ENCODE measurements at regions not wholly inside any gene's neighbourhood (a gene's known extent, or its start where the extent isn't known, plus 50 kb on each side); places are given as distances from the start of the nearest gene placed in this dataset.

DNA sequence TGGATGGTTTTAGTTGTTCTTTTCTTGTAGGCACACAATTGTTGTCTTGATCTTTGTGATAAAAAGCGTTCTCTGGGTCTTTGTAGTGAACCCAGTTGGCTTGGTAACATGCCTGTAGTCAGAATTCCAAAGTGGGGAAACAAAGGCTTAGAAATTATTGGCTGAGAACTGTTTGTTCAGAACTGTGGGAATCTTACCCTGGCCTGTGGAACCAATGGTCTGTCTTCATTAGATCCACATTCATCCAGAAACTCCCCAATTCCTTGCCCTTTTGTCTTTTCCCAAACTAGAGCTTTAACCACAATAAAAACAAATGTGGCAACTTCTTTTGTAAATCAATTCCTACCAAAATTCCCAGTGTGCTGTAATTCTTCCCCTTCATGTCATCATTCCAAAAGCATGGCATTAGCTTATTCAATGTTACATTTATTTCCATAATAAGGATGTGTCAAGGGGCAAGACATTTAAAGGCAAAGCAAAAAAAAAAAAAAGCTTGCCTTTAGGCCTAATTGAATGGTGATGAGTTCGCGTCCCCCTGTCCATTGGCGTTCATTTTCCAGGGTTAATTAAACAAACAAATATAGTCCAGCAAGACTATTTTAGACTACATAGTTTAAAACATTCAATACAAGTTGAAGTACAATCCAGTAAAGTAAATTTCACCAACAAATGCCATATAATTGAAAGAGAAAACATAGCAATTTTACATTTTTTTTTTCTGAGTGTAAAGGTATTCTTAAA is 249.8 kb upstream of the ZNF608 start:
- no peak for DNase-seq
- H3K9me3 Mint-ChIP-seq = no peaks in the 10 kb centered on the region
- no peak overlapping the region for H3K4me3 Mint-ChIP-seq
- TF ChIP-seq, protein P1, sequence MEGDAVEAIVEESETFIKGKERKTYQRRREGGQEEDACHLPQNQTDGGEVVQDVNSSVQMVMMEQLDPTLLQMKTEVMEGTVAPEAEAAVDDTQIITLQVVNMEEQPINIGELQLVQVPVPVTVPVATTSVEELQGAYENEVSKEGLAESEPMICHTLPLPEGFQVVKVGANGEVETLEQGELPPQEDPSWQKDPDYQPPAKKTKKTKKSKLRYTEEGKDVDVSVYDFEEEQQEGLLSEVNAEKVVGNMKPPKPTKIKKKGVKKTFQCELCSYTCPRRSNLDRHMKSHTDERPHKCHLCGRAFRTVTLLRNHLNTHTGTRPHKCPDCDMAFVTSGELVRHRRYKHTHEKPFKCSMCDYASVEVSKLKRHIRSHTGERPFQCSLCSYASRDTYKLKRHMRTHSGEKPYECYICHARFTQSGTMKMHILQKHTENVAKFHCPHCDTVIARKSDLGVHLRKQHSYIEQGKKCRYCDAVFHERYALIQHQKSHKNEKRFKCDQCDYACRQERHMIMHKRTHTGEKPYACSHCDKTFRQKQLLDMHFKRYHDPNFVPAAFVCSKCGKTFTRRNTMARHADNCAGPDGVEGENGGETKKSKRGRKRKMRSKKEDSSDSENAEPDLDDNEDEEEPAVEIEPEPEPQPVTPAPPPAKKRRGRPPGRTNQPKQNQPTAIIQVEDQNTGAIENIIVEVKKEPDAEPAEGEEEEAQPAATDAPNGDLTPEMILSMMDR (IDR thresholded peaks at IDR 0.05) = no peak
- H3K27ac Mint-ChIP-seq = no peak overlapping the region
- H3K4me1 Mint-ChIP-seq (ENCODE audit: low read depth) = peaks cover 7% of the 10 kb centered on the region; the same call in 1 of the 2 replicates
- no peaks in the 10 kb centered on the region; the same call in 1 of the 2 replicates for H3K27me3 Mint-ChIP-seq (ENCODE audit: insufficient read depth)
- no peaks in the 10 kb centered on the region for H3K36me3 Mint-ChIP-seq (ENCODE audit: low read depth)

DNA sequence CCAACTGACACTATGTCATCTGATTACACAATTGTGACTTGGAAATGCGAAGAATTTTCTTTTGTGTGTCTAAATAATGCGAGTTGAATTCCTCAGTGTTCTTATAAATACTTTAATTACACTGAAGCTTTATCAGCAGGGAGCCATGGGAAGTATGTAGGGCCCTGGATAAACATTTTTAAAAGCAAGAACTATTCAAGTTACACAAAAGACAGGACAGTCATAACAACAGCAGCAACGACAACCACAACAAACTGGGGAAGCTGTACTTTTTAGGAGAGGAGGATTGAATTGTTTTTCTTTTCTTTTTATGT is 250.3 kb upstream of the ZNF608 start:
- TF ChIP-seq, protein P1 (IDR thresholded peaks at IDR 0.05) = no peak
- H3K36me3 Mint-ChIP-seq (ENCODE audit: low read depth) = no peaks in the 10 kb centered on the region
- peaks cover 7% of the 10 kb centered on the region; the same call in 1 of the 2 replicates for H3K4me1 Mint-ChIP-seq (ENCODE audit: low read depth)
- no peak overlapping the region for H3K4me3 Mint-ChIP-seq
- H3K9me3 Mint-ChIP-seq = no peaks in the 10 kb centered on the region
- no peak overlapping the region for H3K27ac Mint-ChIP-seq
- no peak for DNase-seq
- no peaks in the 10 kb centered on the region; the same call in 1 of the 2 replicates for H3K27me3 Mint-ChIP-seq (ENCODE audit: insufficient read depth)

DNA sequence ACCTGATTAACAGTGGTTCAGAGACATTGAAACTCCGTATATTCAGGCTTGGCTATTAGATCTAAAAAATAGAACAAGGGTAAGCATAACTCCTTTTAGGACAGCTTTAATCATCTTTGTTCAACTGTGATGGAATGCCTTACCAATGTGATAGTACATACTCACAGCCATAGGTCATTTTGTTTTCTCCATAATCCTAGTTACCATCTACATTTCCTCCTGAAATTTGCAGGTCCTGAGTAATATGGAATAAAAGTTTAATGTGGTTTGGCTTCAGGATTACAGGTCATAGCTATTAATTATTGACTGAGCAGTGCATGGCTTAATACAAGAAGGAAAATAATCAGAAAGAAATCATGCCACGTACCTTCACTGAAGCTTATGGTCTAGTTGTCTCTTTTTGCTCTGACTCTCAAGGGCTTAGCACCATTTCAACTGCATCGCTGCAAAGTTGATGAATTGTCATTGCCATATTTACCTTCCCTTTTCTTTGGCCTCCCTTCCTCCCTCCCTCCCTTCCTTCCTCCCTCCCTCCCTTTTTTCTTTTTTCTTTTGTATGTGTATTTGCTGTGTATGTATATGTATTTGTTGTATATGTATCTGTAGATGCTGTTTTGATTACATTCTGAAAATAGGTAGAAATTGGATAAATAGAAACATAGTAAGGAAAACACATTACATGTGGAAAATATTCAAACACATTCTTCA is 250.9 kb upstream of the ZNF608 start:
- Mint-ChIP-seq H3K4me3 (no peak overlapping the region), H3K4me1 (ENCODE audit: low read depth) (peaks cover 7% of the 10 kb centered on the region; the same call in 1 of the 2 replicates), H3K27ac (no peak overlapping the region), H3K27me3 (ENCODE audit: insufficient read depth) (no peaks in the 10 kb centered on the region; the same call in 1 of the 2 replicates), H3K9me3 (no peaks in the 10 kb centered on the region), H3K36me3 (ENCODE audit: low read depth) (no peaks in the 10 kb centered on the region)
- TF ChIP-seq, protein P1 (IDR thresholded peaks at IDR 0.05) = no peak
- DNase-seq = no peak

DNA sequence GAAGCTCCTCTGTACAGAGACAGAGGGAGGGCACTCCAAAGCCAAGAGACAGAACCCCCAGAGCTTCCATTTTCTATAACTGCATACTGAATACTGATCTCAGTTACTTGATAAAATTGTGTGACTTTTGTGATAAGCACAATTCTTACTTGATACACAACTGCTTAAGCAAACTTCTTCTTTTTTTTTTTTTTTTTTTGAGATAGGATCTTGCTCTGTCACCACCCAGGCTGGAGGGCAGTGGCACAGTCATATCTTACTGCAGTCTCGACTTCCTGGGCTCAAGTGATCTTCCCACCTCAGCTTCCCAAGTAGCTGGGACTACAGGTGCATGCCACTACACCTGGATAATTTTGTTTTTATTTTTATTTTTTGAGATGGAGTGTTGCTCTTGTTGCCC is 252.1 kb upstream of the ZNF608 start:
- Mint-ChIP-seq H3K27ac (no peak overlapping the region), H3K27me3 (ENCODE audit: insufficient read depth) (no peaks in the 10 kb centered on the region; the same call in 1 of the 2 replicates), H3K36me3 (ENCODE audit: low read depth) (no peaks in the 10 kb centered on the region), H3K4me3 (no peak overlapping the region), H3K9me3 (no peaks in the 10 kb centered on the region), H3K4me1 (ENCODE audit: low read depth) (peaks cover 7% of the 10 kb centered on the region; the same call in 1 of the 2 replicates)
- no peak for DNase-seq
- TF ChIP-seq, protein P1 (IDR thresholded peaks at IDR 0.05) = no peak

DNA sequence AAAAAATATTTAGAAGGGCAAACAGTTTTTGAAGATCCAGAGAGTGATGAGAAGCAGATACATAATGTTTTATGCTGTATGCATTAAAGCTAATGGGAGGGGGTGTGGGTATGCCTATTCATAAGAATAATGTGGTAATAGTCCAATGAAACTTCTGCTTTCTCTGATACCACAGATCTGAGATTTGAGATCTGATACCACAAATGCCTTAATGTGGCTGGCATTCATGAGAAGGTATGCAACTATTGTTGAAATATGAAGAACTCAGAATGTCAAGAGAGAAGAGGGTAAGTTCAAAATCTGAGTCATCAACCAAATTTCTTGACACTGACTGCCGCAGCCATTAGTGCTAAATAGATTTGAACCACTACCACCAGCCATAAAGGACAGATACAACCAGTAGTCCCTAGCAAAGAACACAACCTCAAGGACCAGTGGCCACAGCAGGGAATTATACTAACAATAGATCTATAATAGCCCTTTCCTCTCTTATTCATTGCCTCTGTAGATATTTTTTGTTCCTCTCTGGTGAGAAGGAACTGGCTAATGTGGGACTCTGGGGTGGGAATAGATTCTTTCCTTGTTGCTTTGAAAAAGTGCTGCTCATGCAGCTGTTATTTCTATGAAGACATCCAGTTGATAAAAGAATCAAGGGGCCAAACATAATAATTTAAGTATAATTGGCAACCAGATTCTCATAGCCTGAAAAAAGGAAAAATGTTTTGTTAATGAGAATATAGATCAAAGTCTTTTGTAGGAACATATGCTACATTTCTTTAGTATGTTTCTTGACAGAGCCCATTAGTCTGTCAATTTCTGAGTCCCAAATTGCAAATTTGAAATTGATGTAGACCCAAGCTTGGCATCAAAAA is 256.5 kb upstream of the ZNF608 start:
- H3K36me3 Mint-ChIP-seq (ENCODE audit: low read depth) = no peaks in the 10 kb centered on the region
- H3K27me3 Mint-ChIP-seq (ENCODE audit: insufficient read depth) = no peaks in the 10 kb centered on the region; the same call in 1 of the 2 replicates
- TF ChIP-seq, protein P1 (IDR thresholded peaks at IDR 0.05) = no peak
- H3K4me3 Mint-ChIP-seq = no peak overlapping the region
- H3K9me3 Mint-ChIP-seq = no peaks in the 10 kb centered on the region
- H3K4me1 Mint-ChIP-seq (ENCODE audit: low read depth) = no peaks in the 10 kb centered on the region
- H3K27ac Mint-ChIP-seq = no peak overlapping the region
- DNase-seq = no peak

Data from HFFc6 (cell line).